ENCODE measurements at regions not wholly inside any gene's neighbourhood (a gene's known extent, or its start where the extent isn't known, plus 50 kb on each side); places are given as distances from the start of the nearest gene placed in this dataset.

DNA sequence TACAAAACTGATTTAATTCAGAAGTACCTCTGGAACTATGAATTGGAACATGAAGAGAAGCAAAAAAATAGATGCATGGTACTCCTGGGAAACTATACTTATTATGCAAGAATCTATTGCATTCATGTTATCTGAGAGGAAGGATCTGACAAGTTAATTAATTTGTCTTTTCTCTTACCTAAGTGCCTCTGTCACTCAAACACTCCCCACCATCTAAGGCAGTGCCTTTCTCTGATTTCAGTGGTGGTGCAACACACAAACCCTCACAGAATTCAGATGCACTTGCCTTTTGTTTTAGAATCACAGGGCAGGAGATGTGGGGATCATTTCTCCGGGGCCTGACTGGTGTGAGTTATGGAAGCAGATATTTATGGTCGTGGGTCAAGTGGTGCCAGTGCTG is 52.5 kb upstream of the C9orf72 start:
- DNase-seq = no peak

DNA sequence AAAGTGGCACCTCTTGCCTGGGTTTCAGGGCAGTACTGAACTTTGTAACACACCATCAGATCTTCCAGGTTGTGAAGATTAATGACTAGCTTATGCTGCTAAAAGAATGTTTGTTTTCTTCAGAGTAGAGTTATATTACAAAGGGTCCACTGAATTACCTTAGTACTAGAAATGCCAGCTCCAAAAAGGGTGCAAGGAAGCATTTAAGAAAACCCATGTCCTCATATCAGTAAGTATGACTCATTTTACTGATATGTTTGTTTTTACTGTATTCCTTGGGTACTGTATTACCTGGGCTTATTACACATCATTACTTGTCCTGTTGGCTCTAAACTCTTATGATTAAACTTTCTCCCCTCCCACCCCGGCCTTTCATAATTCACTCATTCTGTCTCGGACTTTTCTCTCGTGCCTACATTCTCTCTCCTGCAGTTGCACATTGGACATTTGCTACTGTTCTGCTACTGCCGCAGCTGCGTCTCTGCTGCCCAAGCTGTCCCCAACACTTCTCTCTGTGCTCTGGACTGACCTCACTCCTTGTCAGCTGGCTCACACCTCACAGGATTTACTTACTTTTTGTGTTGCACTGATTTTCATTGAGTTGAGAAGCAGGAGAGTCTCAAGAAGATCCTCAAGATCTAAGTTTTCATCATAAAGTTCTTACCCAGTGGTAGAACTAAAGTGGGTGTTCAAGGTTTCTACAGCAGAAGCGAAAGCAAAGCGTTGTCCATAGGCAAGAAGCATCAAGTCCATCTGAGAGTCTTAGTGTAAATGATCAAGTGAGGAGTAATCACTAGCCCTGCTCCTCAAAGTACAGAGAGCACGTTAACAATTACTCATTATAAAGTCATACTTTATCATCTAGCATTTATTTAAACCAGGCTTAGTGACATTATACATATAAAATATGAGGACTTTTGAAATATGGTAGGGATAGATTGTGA is 53.2 kb upstream of the C9orf72 start:
- DNase-seq = no peak

DNA sequence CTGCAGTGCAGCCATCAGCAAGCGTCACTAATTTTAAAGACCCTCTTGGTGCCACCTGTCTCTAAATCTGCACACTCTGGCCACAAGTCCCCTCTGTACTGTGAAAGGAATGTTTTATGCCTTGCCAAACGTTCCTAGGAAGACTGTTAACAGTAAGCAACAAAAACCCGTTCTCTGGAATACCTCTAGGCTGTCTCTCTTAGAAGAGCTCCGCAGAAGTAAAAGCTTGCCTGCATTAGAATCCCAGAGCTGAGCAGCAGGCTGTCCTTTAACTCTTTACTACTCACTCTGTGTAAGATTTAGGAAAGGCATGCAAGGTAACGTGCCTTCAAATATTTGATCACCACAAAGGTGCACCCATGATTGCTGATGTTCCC is 53.9 kb upstream of the C9orf72 start:
- no peak for DNase-seq

DNA sequence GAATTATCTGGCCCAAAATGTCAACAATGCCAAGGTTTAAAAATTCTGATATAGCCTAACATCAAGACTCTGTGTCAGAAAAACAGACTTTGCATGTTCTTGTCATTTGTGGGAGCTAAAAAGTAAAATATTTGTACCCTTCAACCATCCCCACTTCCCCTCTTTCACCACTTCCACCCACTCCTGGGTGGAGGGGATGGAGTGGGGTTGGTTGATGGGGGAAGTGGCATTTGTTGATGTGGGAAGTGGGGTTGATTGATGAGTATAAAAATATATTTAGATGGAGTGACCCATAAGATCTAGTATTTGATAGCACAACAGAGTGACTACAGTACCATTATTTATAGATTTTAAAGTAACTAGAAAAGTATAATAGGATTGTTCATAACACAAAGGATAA is 55.0 kb upstream of the C9orf72 start:
- DNase-seq = no peak

DNA sequence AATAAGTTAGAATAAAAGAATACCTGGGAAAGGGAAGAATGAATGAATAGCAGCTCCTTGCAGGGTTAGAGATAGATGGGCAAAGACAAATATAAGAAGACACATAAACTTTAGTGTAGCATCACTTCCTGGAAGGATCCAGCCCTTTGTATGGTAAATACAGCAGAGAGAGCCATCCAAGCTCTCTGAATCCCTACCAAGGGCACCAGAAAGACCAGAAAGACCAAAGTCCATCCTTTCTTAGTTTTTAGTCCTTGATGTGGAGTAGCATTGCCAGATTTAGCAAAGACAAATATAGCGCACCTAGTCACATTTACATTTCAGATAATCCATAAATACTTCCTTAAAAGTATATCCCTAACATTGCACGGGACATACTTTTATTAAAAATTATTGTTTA is 56.1 kb upstream of the C9orf72 start:
- DNase-seq = no peak

DNA sequence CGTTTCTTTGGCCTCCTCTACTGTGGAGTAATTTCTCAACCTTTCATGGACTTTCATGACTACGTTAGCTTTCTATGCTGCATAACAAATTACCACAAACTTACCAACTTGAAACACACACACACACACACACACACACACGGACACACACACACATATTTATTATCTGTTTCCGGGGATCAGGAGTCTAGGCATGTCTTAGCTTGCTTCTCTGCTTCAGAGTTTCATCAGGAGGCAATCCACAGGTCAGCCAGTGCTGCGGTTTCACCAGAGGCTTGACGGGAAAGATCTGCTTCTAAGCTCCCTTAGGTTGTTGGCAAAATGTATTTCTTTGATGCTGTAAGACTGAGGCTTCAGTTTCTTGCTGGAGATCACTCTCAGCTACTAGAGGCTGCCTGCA is 59.0 kb upstream of the C9orf72 start:
- DNase-seq = no peak

DNA sequence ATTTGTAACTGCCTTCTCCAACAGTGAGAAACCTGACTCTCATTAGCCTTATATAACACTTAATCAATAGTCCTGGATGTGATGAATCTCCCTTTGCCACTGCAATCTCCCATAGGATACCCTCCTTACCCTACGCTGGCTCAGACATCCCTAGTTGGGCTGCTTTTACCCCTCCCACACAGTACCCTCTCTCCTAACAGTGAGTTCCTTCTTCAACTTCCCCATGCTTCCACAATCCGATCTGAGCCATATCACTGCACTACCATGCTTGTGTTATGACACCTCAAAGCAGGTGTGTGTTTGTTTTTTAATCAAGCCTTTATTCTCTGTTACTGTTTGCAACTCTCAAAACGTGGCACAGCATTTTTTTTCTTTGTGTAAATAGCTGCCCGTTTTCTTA is 60.5 kb upstream of the C9orf72 start:
- DNase-seq = no peak

DNA sequence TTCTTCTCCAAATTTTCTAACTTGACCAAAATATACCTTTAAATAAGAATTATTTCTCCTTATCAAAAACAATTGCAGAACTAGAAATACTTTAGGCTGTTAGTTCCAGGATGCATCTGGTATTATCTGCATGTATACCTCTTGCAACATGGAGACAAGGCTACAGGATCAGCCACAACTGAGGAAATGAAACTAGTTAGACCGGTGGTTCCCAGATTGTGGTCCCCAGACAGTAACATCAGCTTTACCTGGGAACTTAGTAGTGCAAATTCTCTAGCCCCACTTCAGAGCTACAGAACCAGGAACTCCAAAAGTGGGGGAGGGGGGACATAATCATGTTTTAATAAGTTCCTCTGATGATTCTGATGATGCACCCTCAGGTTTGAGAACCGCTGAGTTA is 61.6 kb upstream of the C9orf72 start:
- DNase-seq = no peak

DNA sequence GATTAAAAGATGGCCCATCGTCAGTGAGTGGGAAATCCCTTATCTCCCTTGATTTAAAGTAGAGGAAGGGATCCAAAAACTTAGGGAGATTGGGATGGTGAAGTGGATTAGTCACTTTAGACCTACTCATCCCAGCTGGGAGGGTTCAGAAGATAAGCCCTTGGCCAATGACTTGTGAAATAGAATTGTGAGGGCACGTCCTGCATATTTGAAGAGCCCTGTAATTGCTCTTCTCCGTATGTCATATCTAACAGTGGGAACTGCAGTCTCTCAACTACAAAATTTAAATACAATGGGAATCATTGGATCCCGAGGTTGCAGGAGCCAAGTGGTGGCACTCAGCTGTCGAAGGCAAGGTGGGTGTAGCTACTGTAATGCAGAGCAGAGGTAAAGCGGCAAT is 65.4 kb upstream of the C9orf72 start:
- DNase-seq = no peak

DNA sequence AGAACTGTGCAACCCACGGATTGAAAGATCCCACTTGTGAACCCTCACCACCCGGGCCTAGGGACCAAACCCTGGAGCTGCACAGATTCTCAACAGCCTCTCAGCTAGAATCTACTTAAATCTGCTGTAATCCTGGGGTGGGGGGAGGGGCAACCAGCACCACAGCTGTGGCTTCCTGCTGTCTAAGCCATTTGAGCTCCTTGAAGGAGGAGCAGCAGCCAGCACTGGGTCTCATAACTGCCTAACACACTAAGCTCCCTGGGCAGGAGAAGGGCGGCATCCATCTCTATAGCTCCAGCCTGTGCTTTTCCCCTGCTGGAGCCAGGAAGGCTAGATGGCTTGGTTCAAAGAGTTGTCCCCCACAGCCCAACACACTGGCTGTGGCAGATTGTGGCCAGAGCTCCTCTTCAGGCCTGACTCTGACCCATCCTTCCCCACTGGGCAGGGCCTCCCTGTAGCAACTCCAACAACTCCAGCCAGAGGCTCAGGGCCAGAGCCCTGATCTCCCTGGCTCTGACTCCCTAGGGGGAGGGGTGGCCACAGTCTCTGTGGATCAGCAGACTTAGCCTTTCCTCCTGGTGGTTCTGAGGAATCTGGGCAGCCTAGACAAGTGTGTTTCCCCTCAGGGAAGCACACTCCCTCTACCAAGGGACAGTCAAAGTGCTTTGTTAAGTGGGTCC is 72.0 kb upstream of the C9orf72 start:
- DNase-seq = no peak

DNA sequence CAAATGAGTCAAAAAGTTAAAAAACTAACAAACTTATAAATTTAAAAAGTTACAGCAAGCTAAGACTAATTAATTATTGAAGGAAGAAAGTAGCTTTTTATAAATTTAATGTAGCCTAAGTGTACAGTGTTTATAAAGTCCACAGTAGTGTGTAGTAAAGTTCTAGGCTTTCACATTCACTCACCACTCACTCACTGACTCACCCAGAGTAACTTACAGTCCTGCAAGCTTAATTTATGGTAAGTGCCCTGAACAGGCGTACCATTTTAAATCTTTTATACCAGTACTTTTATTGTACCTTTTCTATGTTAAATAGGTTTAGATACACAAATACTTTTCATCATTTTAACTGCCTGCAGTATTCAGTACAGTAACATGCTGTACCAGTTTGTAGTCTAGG is 80.0 kb upstream of the C9orf72 start:
- DNase-seq = no peak

DNA sequence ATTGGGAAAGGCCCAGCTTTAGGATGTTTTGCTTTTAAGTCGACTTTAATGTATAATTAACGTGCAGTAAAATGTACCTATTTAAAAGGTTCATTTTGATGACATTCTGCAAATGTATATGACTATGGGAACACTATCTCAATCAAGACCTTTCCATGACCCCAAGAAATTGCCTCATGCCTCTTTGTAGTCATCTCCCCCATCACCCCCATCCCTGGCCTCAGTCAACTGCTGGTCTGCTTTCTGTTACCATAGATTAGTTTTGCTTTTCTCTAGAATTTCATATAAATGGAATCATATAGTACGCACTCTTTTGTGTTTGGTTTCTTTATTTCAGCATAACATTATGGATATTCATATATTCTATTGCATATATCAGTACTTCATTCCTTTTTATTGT is 80.7 kb upstream of the C9orf72 start:
- no peak for DNase-seq

DNA sequence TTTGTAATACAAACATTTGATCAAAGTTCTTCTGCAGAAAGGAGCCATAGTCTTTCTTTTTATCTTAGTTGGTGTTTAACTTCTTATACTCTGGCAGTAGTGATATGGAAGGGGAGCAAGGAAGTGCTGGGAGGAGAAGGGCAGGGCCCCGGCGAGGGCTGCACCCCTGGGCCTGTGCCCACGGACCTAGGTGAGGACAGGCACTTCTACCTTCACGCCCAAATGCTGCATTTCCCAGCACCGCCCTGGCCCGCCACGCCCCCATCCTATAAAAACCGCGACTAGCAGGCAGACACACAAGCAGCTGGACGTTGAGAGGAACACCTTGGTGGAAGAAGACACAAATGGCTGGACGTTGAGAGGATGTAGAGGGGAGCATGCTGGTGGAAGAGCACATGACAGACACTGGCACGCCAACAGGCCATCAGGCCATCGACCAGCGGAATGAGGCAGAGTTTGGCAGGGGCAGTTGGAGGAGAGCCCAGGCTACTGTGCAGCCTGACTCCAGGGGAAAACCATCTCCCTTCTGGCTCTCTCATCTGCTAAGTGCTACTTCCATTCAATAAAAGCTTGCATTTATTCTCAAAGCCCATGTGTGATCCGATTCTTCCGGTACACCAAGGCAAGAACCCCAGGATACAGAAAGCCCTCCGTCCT is 81.5 kb upstream of the C9orf72 start:
- no peak for DNase-seq

DNA sequence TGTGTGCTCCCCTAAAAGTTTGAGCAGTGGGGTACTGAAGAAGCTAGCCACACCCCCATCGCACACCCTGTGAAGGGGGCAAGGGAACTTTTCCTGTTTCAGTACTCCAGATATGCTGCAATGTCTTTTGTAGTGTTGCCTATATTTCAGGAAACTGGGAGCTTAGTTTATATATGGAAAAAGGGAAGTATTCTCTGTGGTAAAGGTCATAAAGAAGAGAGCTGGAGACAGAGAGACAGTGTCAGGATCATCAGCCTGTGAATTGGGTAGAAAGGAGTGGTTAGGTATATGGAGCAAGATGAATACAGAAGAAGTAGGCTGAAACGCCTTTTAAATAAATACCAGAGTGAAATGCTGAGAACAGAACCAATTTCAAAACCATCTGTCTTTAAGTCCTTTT is 82.2 kb upstream of the C9orf72 start:
- DNase-seq = no peak

DNA sequence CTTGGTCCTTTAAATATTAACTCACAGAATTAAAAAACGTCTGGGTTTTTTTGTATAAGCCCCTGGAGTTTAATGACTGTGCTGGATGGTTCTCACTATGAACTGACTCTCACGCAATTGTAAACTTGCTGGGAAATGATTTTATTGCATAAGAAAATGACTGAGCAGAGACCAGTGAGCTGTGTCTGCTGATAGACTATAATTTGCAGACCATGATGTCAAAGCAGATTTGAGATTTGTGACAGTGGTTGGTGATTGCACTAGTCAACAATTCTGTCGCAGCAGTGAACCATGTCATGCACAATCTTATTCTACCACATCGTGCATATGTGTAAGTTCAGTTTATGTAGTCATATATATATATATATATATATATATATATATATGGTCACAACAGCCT is 85.7 kb upstream of the C9orf72 start:
- no peak for DNase-seq

DNA sequence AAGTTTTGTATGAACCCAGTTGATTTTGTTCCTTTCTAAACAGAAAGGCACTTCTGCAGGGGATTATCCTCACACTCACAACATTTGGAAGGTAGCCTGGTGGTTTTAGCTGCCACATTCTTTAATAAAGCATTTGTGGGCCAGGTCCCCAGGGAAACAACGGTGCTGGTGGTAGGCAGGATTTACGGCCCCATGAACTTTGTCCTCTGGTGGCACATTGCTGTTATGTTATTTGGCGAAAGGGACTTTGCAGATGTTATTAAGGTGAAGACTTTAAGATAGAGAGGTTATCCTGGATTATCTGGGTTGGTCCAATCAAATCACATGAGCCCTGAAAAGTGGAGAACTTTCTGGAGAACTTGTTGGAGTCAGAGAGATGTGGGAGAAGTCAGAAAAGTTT is 86.3 kb upstream of the C9orf72 start:
- DNase-seq = no peak

DNA sequence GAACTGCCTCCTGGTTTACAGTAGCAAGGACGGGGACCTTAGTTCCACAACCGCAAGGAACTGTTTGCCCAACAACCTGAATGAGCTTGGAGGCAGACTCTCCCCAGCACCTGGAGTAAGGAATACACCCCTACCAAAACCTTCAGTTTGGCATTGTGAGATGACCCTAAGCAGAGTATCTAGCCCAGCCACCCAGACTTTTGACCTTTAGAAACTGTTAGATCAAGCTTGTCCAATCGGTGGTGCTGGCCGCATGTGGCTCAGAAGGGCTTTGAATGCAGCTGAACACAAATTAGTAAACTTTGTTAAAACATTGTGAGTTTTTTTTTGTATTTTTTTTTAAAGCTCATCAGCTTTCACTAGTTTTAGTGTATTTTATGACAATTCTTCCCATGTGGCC is 86.9 kb upstream of the C9orf72 start:
- no peak for DNase-seq

DNA sequence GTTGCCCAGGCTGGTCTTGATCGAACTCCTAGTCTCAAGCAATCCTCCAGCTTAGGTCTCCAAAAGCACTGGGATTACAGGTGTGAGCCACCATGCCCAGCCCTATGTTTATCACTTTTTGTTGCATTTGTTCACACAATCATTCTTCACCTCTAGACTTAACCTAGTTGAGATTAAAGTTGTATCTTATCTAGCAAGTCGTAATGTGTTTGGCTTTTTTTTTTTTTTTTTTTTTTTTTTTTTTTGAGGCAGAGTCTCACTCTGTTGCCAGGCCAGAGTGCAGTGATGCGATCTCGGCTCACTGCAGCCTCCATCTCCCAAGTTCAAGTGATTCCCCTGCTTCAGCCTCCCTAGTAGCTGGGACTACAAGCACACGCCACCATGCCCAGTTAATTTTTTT is 90.2 kb upstream of the C9orf72 start:
- no peak for DNase-seq

DNA sequence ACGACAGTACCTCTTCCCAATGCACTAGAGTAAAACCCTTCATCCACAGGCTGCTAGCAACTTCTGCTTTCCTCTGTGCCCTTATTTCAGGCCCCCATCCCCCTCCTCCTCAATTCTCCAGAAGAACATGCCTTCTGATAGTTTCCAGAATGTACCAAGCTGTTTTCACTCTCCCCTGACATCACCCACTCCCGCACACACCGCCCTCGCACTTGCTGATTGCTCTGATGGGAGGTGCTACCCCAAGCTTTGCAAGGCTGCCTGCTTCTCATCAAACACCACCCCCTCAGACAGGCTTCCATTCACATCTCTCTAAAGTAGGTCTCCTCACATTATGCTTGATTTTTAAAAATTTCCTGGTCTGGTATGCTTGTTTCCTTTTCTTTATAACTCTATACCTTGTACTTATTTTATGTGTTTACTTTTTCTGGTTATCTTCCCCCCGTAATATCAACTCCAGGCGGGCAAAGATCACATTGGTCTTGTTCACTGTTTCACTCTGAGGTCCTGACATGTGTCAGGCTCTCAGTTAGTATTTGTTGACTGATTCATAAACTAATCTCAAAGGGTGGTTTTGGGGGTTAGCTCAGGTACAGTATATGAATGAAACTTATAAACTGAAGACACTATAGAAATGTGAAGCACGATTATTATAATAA is 91.0 kb upstream of the C9orf72 start:
- DNase-seq = no peak

DNA sequence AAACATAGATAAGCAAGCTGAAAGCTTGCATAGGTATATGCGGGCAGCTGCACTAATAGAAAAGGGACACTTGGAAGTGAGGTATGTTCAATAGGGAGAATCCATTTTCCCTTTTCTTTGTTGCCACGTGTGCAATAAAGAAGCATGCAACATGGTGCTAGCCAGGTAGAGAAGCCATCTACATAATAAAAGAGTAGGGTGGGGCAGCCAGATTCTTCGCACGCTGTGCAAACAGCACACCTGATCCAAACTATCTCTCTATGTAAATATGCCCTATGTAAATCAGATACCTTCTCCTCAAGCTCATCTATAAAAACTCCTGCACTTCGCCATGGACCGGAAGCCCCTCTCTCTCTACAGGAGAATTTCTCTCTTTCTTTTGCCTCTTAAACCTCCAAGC is 91.9 kb upstream of the C9orf72 start:
- no peak for DNase-seq

DNA sequence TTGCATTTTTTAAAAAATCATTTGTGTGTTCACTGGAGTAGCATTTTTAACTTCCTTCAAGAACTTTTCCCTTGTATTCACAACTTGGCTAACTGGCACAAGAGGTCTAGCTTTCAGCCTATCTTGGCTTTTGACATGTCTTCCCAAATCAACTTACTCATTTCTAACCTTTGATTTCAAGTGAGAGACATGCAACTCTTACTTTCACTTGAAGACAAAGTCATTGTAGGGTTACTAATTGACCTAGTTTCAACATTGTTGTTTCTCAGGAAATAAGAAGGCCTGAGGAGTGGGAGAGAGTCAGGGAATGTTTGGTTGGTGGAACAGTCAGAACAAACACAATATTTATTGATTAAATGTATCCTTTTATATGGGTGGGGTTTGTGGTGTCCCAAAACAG is 95.0 kb upstream of the C9orf72 start:
- no peak for DNase-seq

DNA sequence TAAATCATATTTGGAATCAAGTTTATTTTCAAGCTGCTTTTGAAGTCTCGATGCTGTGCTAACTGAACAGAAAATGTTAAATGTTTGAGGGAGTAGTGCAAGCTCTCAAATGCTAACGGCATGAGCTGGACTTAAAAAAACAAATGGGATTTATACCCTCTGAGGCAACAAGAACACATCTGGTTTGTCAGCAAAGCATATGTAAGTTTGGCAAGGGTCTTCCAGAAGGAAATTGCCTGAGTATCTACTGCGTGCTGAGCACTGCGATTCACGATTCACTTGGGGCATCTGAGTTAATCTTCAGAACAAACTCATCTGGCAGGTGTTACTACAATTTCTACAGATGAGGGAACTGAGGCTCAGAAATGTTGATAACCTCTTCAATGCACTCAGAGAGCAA is 98.4 kb upstream of the C9orf72 start:
- DNase-seq = no peak

DNA sequence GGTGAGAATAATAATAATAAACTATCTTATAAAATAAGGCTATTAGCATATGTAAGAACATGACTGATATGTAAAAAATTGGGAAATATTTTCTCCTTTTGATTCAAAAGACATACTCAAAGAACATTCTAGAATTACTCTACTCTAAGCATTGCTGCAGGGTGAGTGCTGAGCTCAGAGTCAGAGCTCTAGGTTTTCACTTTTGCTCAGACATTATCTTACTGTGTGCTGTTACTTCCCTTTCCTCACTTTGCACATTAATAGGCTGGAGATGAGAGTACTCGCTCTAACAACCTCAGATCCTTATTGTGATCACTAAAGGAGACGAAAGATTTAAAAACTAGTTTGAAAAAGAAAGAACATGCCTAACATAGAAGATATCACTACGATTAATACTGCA is 99.4 kb upstream of the C9orf72 start:
- DNase-seq = no peak

DNA sequence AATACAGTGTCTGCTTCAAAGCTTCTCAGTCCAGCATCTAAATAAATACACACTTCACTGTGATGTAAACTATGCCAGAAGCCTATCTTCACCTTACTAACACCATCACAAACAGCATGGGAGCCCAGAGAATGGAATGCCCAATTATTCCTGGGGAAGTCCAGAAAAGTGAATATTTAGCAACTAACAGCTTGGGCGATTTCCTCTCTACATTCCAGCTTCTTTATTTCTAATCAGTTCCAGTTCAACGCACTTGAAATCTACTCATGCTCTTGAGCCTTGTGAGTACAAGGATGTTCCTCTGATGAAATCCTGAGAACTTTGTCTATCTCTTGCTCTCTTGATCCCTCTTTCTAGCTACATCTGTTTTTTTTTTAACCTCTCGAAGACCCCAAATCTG is 100.4 kb upstream of the C9orf72 start:
- DNase-seq = no peak

All from NCI-H1105 (cell line).